NT2/D1 (cell line): ENCODE measurements at regions not wholly inside any gene's neighbourhood (a gene's known extent, or its start where the extent isn't known, plus 50 kb on each side); places are given as distances from the start of the nearest gene placed in this dataset.

Source experiments
- DNase-seq: peaks from one replicate; pipeline ENCODE4 v3.0.0-alpha.2; 2011; ENCODE audit warnings: low read depth, low spot score
- H3K27me3 ChIP-seq: 2 replicates; pipeline ENCODE4 v1.6.0; 2011; ENCODE audit warnings: mild to moderate bottlenecking; ENCODE audit not compliant: insufficient read length, insufficient read depth
- H3K36me3 ChIP-seq: 2 replicates; pipeline ENCODE4 v1.6.1; 2011; ENCODE audit warnings: mild to moderate bottlenecking, low read length, mixed read lengths; ENCODE audit not compliant: insufficient read depth, insufficient read length
- H3K4me1 ChIP-seq: 2 replicates; pipeline ENCODE4 v1.5.1; 2011; ENCODE audit not compliant: insufficient read depth, insufficient read length
- H3K4me3 ChIP-seq: 2 replicates; pipeline ENCODE4 v1.5.1; 2011; ENCODE audit warnings: low read depth; ENCODE audit not compliant: insufficient read length
- H3K9ac ChIP-seq: 2 replicates; pipeline ENCODE4 v1.6.0; 2011; ENCODE audit warnings: low read depth; ENCODE audit not compliant: insufficient read length
- H3K9me3 ChIP-seq: 2 replicates; pipeline ENCODE4 v1.5.1; 2011; ENCODE audit warnings: mild to moderate bottlenecking, low read length; ENCODE audit not compliant: insufficient read depth
- SUZ12 ChIP-seq: IDR thresholded peaks from 2 replicates; pipeline ENCODE4 v1.6.1; 2011; ENCODE audit not compliant: insufficient read length, insufficient read depth; ENCODE audit errors: extremely low read depth
- YY1 ChIP-seq: IDR thresholded peaks from 2 replicates; pipeline ENCODE4 v1.6.1; 2011; ENCODE audit not compliant: insufficient read length, insufficient read depth
- ZNF274 ChIP-seq: IDR thresholded peaks from 2 replicates; pipeline ENCODE4 v1.6.1; 2011; ENCODE audit warnings: mild to moderate bottlenecking, low read depth, low read length

- H3K9me3 ChIP-seq = no peaks in the 10 kb centered on the region; the same call in 1 of the 2 replicates
- TF ChIP-seq ZNF274 (no peak), SUZ12 (no peak), YY1 (no peak)
- DNase-seq = no peak
- H3K36me3 ChIP-seq = no peaks in the 10 kb centered on the region
- no peak overlapping the region for H3K4me3 ChIP-seq
- H3K4me1 ChIP-seq = peaks cover 8% of the 10 kb centered on the region
- no peak overlapping the region for H3K9ac ChIP-seq
- H3K27me3 ChIP-seq = no peaks in the 10 kb centered on the region
Measured at GRCh38 chr20:58600756-58601155, 50.3 kb upstream of the STX16 start.

DNA sequence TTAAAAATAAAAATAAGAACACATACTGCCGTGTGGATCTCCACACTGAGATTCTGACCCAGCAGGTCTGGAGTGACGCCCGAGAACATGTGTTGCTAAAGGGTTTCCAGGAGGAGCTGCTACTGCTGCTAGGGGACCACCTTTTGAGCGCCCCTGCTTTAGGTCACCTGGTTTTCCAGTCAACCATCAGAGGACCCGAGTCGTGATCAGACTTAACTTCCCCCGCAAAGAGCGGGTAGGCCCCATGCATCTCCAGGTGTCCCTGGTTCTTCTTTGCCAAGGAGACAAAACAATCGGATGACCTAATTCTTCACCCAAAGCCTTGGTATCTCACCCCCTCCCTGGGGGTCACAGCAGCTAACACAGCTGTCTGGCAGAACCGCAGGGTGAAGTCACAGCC is 51.1 kb upstream of the STX16 start:
- Histone ChIP-seq H3K9ac (no peak overlapping the region), H3K4me1 (peaks cover 4% of the 10 kb centered on the region), H3K36me3 (no peaks in the 10 kb centered on the region), H3K9me3 (no peaks in the 10 kb centered on the region; the same call in 1 of the 2 replicates), H3K4me3 (no peak overlapping the region), H3K27me3 (no peaks in the 10 kb centered on the region)
- TF ChIP-seq SUZ12 (no peak), ZNF274 (no peak), YY1 (no peak)
- DNase-seq = no peak

DNA sequence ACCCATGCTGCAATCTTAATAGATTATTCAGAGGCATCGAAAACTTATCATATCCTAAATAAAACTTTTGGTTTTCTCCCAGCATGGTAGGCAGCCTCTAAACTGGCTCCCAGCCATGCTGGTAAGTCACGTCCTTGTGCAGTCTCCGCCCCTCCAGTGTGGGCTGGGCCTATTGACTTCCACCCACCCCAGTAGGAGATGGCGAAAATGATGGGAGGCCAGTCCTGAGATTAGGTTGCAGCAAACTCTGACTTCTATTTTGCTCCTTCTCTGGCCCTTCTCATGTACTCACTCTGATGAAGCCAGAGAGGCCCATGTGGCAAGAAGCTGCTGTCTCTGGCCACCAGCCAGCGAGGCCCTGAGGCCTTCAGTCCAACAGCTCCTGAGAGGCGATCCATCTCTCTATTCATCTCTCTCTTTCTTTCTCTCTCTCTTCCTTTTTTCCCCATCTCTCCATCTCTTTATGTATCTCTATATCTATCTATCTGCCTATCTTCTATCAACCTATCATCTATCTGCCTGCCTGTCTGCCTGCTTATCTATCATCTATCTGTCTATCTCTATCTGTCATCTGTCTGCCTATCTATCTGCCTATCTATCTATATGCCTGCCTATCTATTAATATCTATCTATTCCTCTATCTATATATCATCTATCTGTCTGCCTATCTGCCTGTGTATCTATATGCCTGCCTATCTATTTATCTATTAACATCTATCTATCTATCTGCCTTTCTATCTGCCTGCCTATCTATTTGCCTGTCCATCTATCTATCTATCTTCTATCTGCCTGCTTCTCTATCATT is 52.7 kb upstream of the STX16 start:
- no peak overlapping the region for H3K4me3 ChIP-seq
- DNase-seq = no peak
- H3K36me3 ChIP-seq = no peaks in the 10 kb centered on the region
- H3K4me1 ChIP-seq = peaks cover 3% of the 10 kb centered on the region
- no peaks in the 10 kb centered on the region for H3K27me3 ChIP-seq
- H3K9ac ChIP-seq = no peak overlapping the region
- H3K9me3 ChIP-seq = no peaks in the 10 kb centered on the region; the same call in 1 of the 2 replicates
- no peak for TF ChIP-seq ZNF274
- no peak for TF ChIP-seq YY1
- TF ChIP-seq SUZ12 = no peak

DNA sequence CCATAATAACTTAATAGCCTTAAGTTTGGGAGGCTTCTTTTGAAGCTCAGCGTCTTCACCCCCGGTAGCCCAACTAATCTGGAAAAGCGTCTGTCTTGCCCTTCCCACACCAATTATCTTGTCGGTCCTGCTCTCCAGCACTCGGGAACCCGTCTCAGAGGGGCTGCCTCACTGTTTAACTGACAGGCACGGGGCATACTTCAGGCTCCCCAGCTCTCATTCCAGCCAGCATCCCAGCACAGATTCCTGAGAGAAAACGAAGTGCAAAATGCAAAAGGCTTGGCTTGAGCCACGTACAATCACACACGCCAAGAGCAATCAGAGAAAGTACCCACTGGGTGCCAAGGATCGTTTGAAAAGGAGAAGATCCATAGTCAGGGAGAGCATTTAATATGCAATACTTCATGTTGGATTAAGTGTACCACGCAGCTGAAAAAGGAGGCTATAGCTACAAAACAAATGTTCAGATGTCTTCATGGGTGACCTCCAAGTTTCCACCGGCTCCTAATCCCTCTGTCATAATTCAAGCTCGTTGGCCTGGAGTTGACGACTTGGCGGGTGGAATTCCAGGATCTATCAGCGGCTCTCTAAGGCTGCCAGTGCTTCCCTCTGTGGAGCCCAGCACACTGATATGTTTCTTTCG is 53.7 kb upstream of the STX16 start:
- H3K27me3 ChIP-seq = no peaks in the 10 kb centered on the region
- H3K4me3 ChIP-seq = no peak overlapping the region
- no peak overlapping the region for H3K9ac ChIP-seq
- no peak for DNase-seq
- no peaks in the 10 kb centered on the region; the same call in 1 of the 2 replicates for H3K9me3 ChIP-seq
- TF ChIP-seq ZNF274 = no peak
- no peak for TF ChIP-seq SUZ12
- no peak for TF ChIP-seq YY1
- peaks cover 4% of the 10 kb centered on the region for H3K4me1 ChIP-seq
- H3K36me3 ChIP-seq = no peaks in the 10 kb centered on the region

DNA sequence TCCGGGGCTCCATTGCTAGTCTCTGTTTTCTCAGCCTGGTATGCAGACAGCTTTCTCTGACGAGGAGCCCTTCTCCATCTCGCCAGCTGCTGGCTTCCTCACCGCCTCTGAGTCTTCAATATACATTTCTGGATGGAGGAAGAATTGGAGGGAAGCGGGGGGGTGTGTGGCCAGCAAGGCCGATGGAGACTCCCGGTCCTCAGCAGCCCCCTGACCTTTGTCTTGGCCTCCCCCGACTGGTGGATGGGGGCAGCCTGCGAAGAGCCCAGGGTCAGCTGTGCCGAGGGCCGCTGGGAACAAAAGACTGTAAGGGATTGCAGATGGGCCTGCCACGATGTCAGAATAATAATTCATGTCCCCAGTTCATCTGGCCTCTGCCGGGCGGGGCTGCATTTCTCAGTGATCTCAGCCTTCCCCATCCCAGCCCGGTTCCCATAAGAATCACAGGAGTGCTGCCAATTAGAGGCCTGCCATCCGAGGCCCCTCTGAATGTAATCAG is 54.3 kb upstream of the STX16 start:
- no peaks in the 10 kb centered on the region for H3K36me3 ChIP-seq
- H3K27me3 ChIP-seq = no peaks in the 10 kb centered on the region
- DNase-seq = no peak
- H3K9ac ChIP-seq = no peak overlapping the region
- no peaks in the 10 kb centered on the region; the same call in 1 of the 2 replicates for H3K9me3 ChIP-seq
- peaks cover 6% of the 10 kb centered on the region for H3K4me1 ChIP-seq
- no peak for TF ChIP-seq YY1
- no peak for TF ChIP-seq ZNF274
- no peak for TF ChIP-seq SUZ12
- H3K4me3 ChIP-seq = no peak overlapping the region

- peaks cover 6% of the 10 kb centered on the region for H3K4me1 ChIP-seq
- TF ChIP-seq ZNF274 (no peak), SUZ12 (no peak), YY1 (no peak)
Measured at GRCh38 chr20:58596244-58596643, 54.8 kb upstream of the STX16 start.

GRCh38 chr20:58595167-58595566 is 55.9 kb upstream of the STX16 start:
- Histone ChIP-seq H3K9me3 (no peaks in the 10 kb centered on the region; the same call in 1 of the 2 replicates), H3K36me3 (no peaks in the 10 kb centered on the region), H3K9ac (no peak overlapping the region), H3K4me1 (peaks cover 6% of the 10 kb centered on the region), H3K4me3 (no peak overlapping the region), H3K27me3 (peaks cover 2% of the 10 kb centered on the region)
- DNase-seq = no peak
- TF ChIP-seq YY1 (no peak), ZNF274 (no peak), SUZ12 (no peak)

More at GRCh38 chr20:58596244-58596643, 54.8 kb upstream of the STX16 start:
- Histone ChIP-seq H3K36me3 (no peaks in the 10 kb centered on the region), H3K4me3 (no peak overlapping the region), H3K27me3 (no peaks in the 10 kb centered on the region), H3K9me3 (no peaks in the 10 kb centered on the region; the same call in 1 of the 2 replicates), H3K9ac (no peak overlapping the region)
- no peak for DNase-seq
